ENCODE measurements at regions not wholly inside any gene's neighbourhood (a gene's known extent, or its start where the extent isn't known, plus 50 kb on each side); places are given as distances from the start of the nearest gene placed in this dataset.

GRCh38 chr1:5455651-5456050 is 536.6 kb downstream of the NPHP4 start:
- no peak for DNase-seq

- DNase-seq = no peak
Measured at GRCh38 chr1:5455056-5455455, 537.2 kb downstream of the NPHP4 start.

- no peak for DNase-seq
Measured at GRCh38 chr1:5453347-5453746, 538.9 kb downstream of the NPHP4 start.

GRCh38 chr1:5451671-5452070 is 540.6 kb downstream of the NPHP4 start:
- no peak for DNase-seq

- DNase-seq = no peak
Measured at GRCh38 chr1:5448486-5448885, 543.7 kb downstream of the NPHP4 start.

- no peak for DNase-seq
Measured at GRCh38 chr1:5447503-5447960, 544.7 kb downstream of the NPHP4 start.

- no peak for DNase-seq
Measured at GRCh38 chr1:5444396-5444795, 547.8 kb downstream of the NPHP4 start.

- no peak for DNase-seq
Measured at GRCh38 chr1:5436808-5437207, 555.4 kb downstream of the NPHP4 start.

GRCh38 chr1:5435414-5435813 is 556.8 kb downstream of the NPHP4 start:
- no peak for DNase-seq

- DNase-seq = no peak
Measured at GRCh38 chr1:5432436-5432835, 559.8 kb downstream of the NPHP4 start.

GRCh38 chr1:5430911-5431697 is 561.1 kb downstream of the NPHP4 start:
- no peak for DNase-seq

GRCh38 chr1:5430136-5430535 is 562.1 kb downstream of the NPHP4 start:
- no peak for DNase-seq

GRCh38 chr1:5428351-5428750 is 563.9 kb downstream of the NPHP4 start:
- DNase-seq = no peak

GRCh38 chr1:5427026-5427613 is 565.1 kb downstream of the NPHP4 start:
- no peak for DNase-seq

GRCh38 chr1:5424802-5425703 is 567.2 kb downstream of the NPHP4 start:
- DNase-seq = no peak

GRCh38 chr1:5423109-5423508 is 569.1 kb downstream of the NPHP4 start:
- DNase-seq = no peak

GRCh38 chr1:5419501-5419900 is 572.7 kb downstream of the NPHP4 start:
- no peak for DNase-seq

GRCh38 chr1:5416518-5416917 is 575.7 kb downstream of the NPHP4 start:
- no peak for DNase-seq

- DNase-seq = no peak
Measured at GRCh38 chr1:5415606-5416005, 576.6 kb downstream of the NPHP4 start.

GRCh38 chr1:5410652-5411051 is 581.6 kb downstream of the NPHP4 start:
- DNase-seq = no peak

GRCh38 chr1:5408401-5408800 is 583.8 kb downstream of the NPHP4 start:
- no peak for DNase-seq

GRCh38 chr1:5405263-5405662 is 587.0 kb downstream of the NPHP4 start:
- DNase-seq = no peak

- no peak for DNase-seq
Measured at GRCh38 chr1:5404412-5405203, 587.6 kb downstream of the NPHP4 start.
